ENCODE measurements at regions not wholly inside any gene's neighbourhood (a gene's known extent, or its start where the extent isn't known, plus 50 kb on each side); places are given as distances from the start of the nearest gene placed in this dataset.

DNA sequence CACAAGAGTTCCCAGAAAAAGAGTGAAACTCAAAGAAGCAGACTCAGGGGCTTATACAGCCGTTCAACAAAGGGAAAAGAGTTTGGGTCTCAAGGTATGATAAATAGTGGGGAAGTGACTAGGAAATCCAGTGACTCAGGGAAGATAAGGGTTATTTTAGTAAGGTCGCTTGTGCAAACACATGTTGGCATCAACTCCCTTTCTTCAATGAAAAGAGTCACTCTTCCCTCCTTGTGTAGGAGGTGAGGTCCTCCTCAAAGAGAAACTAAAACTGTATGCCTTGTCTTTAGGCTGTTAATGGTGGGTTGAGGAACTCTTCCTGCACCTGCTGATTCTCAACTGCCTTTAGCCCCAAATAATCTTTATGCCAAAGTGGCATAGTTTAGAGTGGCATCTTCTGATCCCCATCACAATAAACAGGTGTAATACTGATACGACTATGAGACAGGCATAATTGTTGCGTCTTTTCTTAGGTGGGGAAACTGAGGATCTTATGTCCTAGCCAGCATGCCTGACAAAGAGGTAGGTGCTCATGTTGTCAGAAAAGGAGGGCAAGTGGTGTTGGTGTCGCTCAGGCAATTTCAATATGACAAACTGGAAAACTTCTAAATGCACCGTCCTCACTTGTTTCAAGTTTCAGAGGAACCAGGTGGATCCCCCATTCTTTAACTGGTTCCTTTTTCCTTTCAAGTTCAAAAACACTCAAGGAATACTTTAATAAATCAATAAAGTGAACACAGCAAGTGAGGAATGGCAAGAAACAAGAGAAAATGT is 294.1 kb upstream of the RUNX1 start:
- no peaks in the 10 kb centered on the region for H3K9me3 Mint-ChIP-seq (ENCODE audit: unreplicated experiment)
- H3K4me1 Mint-ChIP-seq (ENCODE audit: unreplicated experiment) = peaks cover 4% of the 10 kb centered on the region
- H3K27me3 Mint-ChIP-seq (ENCODE audit: unreplicated experiment) = peaks cover 3% of the 10 kb centered on the region
- DNase-seq (ENCODE audit: low spot score) = no peak
- no peak overlapping the region for H3K4me3 Mint-ChIP-seq (ENCODE audit: unreplicated experiment)
- no peaks in the 10 kb centered on the region for H3K36me3 Mint-ChIP-seq (ENCODE audit: low read depth, unreplicated experiment)
- TF ChIP-seq, protein P1, sequence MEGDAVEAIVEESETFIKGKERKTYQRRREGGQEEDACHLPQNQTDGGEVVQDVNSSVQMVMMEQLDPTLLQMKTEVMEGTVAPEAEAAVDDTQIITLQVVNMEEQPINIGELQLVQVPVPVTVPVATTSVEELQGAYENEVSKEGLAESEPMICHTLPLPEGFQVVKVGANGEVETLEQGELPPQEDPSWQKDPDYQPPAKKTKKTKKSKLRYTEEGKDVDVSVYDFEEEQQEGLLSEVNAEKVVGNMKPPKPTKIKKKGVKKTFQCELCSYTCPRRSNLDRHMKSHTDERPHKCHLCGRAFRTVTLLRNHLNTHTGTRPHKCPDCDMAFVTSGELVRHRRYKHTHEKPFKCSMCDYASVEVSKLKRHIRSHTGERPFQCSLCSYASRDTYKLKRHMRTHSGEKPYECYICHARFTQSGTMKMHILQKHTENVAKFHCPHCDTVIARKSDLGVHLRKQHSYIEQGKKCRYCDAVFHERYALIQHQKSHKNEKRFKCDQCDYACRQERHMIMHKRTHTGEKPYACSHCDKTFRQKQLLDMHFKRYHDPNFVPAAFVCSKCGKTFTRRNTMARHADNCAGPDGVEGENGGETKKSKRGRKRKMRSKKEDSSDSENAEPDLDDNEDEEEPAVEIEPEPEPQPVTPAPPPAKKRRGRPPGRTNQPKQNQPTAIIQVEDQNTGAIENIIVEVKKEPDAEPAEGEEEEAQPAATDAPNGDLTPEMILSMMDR (IDR thresholded peaks at IDR 0.05; ENCODE audit: unreplicated experiment) = no peak
- H3K27ac Mint-ChIP-seq (ENCODE audit: unreplicated experiment) = no peak overlapping the region

DNA sequence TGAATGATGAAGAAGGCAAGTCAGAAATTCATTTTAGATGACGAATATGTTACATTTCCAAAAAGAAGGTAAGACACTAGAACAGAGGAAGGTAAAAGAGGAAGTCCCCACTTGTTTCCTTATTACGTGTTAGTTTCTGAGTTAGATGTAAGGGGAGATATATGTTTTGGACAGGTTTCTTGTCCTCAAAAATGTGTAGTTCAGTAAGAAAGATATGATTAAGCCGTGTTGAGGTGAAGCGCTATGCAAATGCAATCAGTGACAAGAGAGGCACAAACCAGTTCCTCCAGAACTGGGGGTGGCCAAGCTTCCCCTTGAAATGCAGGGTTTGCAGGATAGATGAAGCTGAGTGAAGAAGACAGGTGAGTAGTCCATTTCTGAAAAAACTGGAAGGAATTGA is 293.3 kb upstream of the RUNX1 start:
- no peak overlapping the region for H3K27ac Mint-ChIP-seq (ENCODE audit: unreplicated experiment)

DNA sequence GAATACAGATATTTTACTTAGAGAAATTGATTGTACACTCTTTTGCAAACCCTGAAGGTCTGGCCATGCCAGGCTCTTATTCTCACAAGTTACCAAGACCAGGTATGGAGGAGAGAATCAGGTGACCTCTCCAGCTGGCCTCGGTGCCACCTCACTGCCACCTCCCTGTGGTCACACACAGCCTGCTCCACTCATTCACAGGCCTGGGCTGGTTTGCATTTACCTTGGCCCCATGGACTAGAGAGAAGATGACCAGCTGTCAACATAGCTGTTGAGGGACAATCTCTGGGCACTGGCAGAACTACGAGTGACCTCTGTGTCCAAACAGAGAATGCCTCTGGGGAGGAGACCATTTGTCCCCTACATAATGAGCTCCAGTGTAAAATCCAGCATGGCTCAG is 291.2 kb upstream of the RUNX1 start:
- Mint-ChIP-seq H3K9me3 (ENCODE audit: unreplicated experiment) (no peaks in the 10 kb centered on the region), H3K4me1 (ENCODE audit: unreplicated experiment) (peaks cover 4% of the 10 kb centered on the region), H3K27ac (ENCODE audit: unreplicated experiment) (no peak overlapping the region), H3K27me3 (ENCODE audit: unreplicated experiment) (no peaks in the 10 kb centered on the region), H3K36me3 (ENCODE audit: low read depth, unreplicated experiment) (no peaks in the 10 kb centered on the region), H3K4me3 (ENCODE audit: unreplicated experiment) (no peak overlapping the region)
- TF ChIP-seq, protein P1 (IDR thresholded peaks at IDR 0.05; ENCODE audit: unreplicated experiment) = no peak
- DNase-seq (ENCODE audit: low spot score) = no peak

More for the DNA sequence above, 293.3 kb upstream of the RUNX1 start:
- Mint-ChIP-seq H3K36me3 (ENCODE audit: low read depth, unreplicated experiment) (no peaks in the 10 kb centered on the region), H3K4me3 (ENCODE audit: unreplicated experiment) (no peak overlapping the region), H3K27me3 (ENCODE audit: unreplicated experiment) (peaks cover 2% of the 10 kb centered on the region), H3K9me3 (ENCODE audit: unreplicated experiment) (no peaks in the 10 kb centered on the region), H3K4me1 (ENCODE audit: unreplicated experiment) (peaks cover 4% of the 10 kb centered on the region)
- DNase-seq (ENCODE audit: low spot score) = no peak
- TF ChIP-seq, protein P1 (IDR thresholded peaks at IDR 0.05; ENCODE audit: unreplicated experiment) = no peak

DNA sequence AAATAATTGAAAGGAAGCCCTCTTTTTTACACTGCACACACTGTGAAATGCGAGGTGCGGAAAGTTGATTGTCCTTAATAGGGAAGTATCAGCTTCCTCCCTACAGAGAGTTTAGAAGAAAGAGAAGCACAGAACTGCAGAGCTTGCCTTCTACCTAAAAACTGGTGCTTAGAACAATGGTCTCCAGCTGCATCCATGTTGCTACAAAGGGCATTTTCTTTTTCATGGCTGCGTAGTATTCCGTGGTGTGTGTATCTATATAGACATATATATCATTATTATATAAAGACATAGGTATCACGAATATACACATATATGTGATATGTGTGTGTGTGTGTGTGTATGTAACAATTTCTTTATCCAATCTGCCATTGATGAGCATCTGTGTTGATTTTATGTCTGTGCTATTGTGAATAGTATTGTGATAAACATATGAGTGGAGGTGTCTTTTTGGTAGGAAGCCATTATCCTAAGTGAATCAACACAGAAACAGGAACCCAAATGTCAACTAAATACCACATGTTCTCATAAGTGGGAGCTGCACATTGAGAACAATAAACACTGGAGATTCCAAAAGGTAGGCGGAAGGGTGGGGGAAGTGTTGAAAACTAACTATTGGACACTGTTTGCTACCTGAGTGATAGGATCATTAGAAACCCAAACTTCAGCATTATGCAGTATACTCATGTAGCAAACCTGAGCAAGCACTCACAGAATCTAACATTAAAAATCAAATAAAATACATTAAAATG is 290.0 kb upstream of the RUNX1 start:
- Mint-ChIP-seq H3K9me3 (ENCODE audit: unreplicated experiment) (no peaks in the 10 kb centered on the region), H3K4me3 (ENCODE audit: unreplicated experiment) (no peak overlapping the region), H3K27ac (ENCODE audit: unreplicated experiment) (no peak overlapping the region), H3K36me3 (ENCODE audit: low read depth, unreplicated experiment) (no peaks in the 10 kb centered on the region), H3K27me3 (ENCODE audit: unreplicated experiment) (no peaks in the 10 kb centered on the region), H3K4me1 (ENCODE audit: unreplicated experiment) (peaks cover 4% of the 10 kb centered on the region)
- TF ChIP-seq, protein P1 (IDR thresholded peaks at IDR 0.05; ENCODE audit: unreplicated experiment) = no peak
- DNase-seq (ENCODE audit: low spot score) = no peak

DNA sequence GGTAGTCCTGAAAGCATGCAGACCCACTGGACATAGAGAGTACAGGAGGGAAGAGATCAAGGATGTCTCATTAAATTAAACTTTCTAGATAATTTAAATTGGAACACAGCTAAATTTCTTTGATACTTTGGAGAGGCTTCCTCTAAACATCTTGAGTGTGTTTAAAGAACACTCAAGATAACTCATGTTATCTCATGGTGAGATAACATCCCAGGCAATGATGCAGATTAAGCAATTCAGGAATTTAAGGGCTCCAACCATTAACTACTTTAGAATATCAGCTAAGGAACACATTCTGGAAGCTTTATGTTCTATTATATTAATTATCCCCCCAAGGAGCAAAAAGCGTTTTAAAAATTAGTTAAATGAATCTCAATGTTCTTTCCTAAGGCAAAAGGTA is 289.2 kb upstream of the RUNX1 start:
- no peaks in the 10 kb centered on the region for H3K27me3 Mint-ChIP-seq (ENCODE audit: unreplicated experiment)
- no peak overlapping the region for H3K27ac Mint-ChIP-seq (ENCODE audit: unreplicated experiment)
- H3K4me1 Mint-ChIP-seq (ENCODE audit: unreplicated experiment) = peaks cover 5% of the 10 kb centered on the region
- TF ChIP-seq, protein P1 (IDR thresholded peaks at IDR 0.05; ENCODE audit: unreplicated experiment) = no peak
- no peak overlapping the region for H3K4me3 Mint-ChIP-seq (ENCODE audit: unreplicated experiment)
- H3K36me3 Mint-ChIP-seq (ENCODE audit: low read depth, unreplicated experiment) = no peaks in the 10 kb centered on the region
- DNase-seq (ENCODE audit: low spot score) = no peak
- no peaks in the 10 kb centered on the region for H3K9me3 Mint-ChIP-seq (ENCODE audit: unreplicated experiment)

Measured in endothelial cell (in vitro differentiated cells).